GM23338 (cell line): ENCODE measurements at regions not wholly inside any gene's neighbourhood (a gene's known extent, or its start where the extent isn't known, plus 50 kb on each side); places are given as distances from the start of the nearest gene placed in this dataset.

ENCODE experiments used
- ATAC-seq: fragments of 200-7000 bp; cut with Tn5 transposase; 3 replicates; pipeline ENCODE4 v1.9.1; 2020
- DNase-seq: peaks from one replicate; pipeline ENCODE4 v3.0.0-alpha.2; 2015; ENCODE audit warnings: low spot score
- H2AFZ ChIP-seq: fragments of 200-600 bp; sonication (generic); 2 replicates; pipeline ENCODE4 v1.8.0; 2016; ENCODE audit warnings: antibody characterized with exemption, mild to moderate bottlenecking, moderate library complexity
- H3F3A ChIP-seq: fragments of 200-600 bp; sonication (generic); replicated peaks from 2 replicates; pipeline ENCODE4 v1.8.0; 2017; ENCODE audit warnings: antibody characterized with exemption, mixed run types, low read depth
- H3K27ac ChIP-seq: fragments of 200-600 bp; sonication (generic); 2 replicates; pipeline ENCODE4 v1.6.1; 2016; ENCODE audit warnings: low read depth
- H3K27me3 ChIP-seq: fragments of 200-600 bp; sonication (generic); 2 replicates; pipeline ENCODE4 v1.8.0; 2016; ENCODE audit warnings: mild to moderate bottlenecking, mixed run types, moderate library complexity; ENCODE audit not compliant: insufficient read depth
- H3K36me3 ChIP-seq: fragments of 200-600 bp; sonication (generic); 2 replicates; pipeline ENCODE4 v1.8.0; 2016; ENCODE audit warnings: mild to moderate bottlenecking; ENCODE audit not compliant: insufficient read depth
- H3K4me1 ChIP-seq: fragments of 200-600 bp; sonication (generic); 2 replicates; pipeline ENCODE4 v1.8.0; 2016; ENCODE audit warnings: mild to moderate bottlenecking, moderate library complexity; ENCODE audit not compliant: insufficient read depth
- H3K4me2 ChIP-seq: fragments of 200-600 bp; sonication (generic); 2 replicates; pipeline ENCODE4 v1.7.1; 2017; ENCODE audit warnings: mixed run types
- H3K4me3 ChIP-seq: fragments of 200-600 bp; sonication (generic); 2 replicates; pipeline ENCODE4 v1.6.1; 2016; ENCODE audit warnings: mixed run types
- H3K79me2 ChIP-seq: fragments of 200-600 bp; sonication (generic); replicated peaks from 2 replicates; pipeline ENCODE4 v1.8.0; 2017; ENCODE audit warnings: mild to moderate bottlenecking; ENCODE audit not compliant: insufficient read depth
- H3K9me2 ChIP-seq: fragments of 200-600 bp; sonication (generic); 2 replicates; pipeline ENCODE4 v1.8.0; 2017; ENCODE audit not compliant: insufficient read depth
- H4K20me1 ChIP-seq: fragments of 200-600 bp; sonication (generic); replicated peaks from 2 replicates; pipeline ENCODE4 v1.8.0; 2017; ENCODE audit warnings: mild to moderate bottlenecking; ENCODE audit not compliant: insufficient read depth
- H3K27ac Mint-ChIP-seq: 2 replicates; pipeline ENCODE4 v1.8.0; 2020; ENCODE audit warnings: inconsistent platforms, mild to moderate bottlenecking, moderate library complexity, mixed read lengths
- H3K27me3 Mint-ChIP-seq: 3 replicates; pipeline ENCODE4 v1.8.0; 2022; ENCODE audit warnings: low read depth, mild to moderate bottlenecking, moderate library complexity, mixed read lengths, inconsistent platforms; ENCODE audit not compliant: insufficient read depth, poor library complexity
- H3K36me3 Mint-ChIP-seq: 3 replicates; pipeline ENCODE4 v1.8.0; 2021; ENCODE audit warnings: low read depth, mild to moderate bottlenecking, inconsistent platforms, moderate library complexity, mixed read lengths
- H3K4me1 Mint-ChIP-seq: 3 replicates; pipeline ENCODE4 v1.8.0; 2020; ENCODE audit warnings: mild to moderate bottlenecking, inconsistent platforms, mixed read lengths
- H3K4me3 Mint-ChIP-seq: 3 replicates; pipeline ENCODE4 v1.8.0; 2021; ENCODE audit warnings: moderate library complexity, mild to moderate bottlenecking, inconsistent platforms, mixed read lengths
- H3K9me3 Mint-ChIP-seq: 3 replicates; pipeline ENCODE4 v1.8.0; 2020; ENCODE audit warnings: moderate library complexity, mild to moderate bottlenecking, inconsistent platforms, mixed read lengths
- CREB1 ChIP-seq: fragments of 250-450 bp; sonication (Bioruptor Pico); IDR thresholded peaks from 2 replicates; pipeline ENCODE4 v1.5.0; 2020; ENCODE audit warnings: low read depth, mild to moderate bottlenecking, moderate library complexity
- CTCF ChIP-seq, 2 experiments: fragments of 200-600 bp in 1 of 2; sonication (generic) in 1 of 2; conservative IDR thresholded peaks; 2 replicates each; pipeline versions ENCODE4 v1.5.1 to v1.6.1; 2016 to 2017; ENCODE audit warnings: antibody characterized with exemption in 2 of 2, low read depth in 2 of 2, mild to moderate bottlenecking in 2 of 2, moderate library complexity in 1 of 2
- ETS1 ChIP-seq: IDR thresholded peaks from 2 replicates; pipeline ENCODE4 v1.6.1; 2016; ENCODE audit warnings: antibody characterized with exemption
- EZH2 ChIP-seq: fragments of 200-600 bp; sonication (generic); IDR thresholded peaks from one replicate; pipeline ENCODE4 v1.8.0; 2017; ENCODE audit warnings: antibody characterized with exemption, mild to moderate bottlenecking, low read depth; ENCODE audit not compliant: unreplicated experiment
- EZH2phosphoT487 ChIP-seq: fragments of 200-600 bp; sonication (generic); IDR thresholded peaks from one replicate; pipeline ENCODE4 v1.8.1; 2018; ENCODE audit warnings: antibody characterized with exemption; ENCODE audit not compliant: unreplicated experiment
- JUNB ChIP-seq: IDR thresholded peaks from one replicate; pipeline ENCODE4 v1.6.1; 2016; ENCODE audit warnings: antibody characterized with exemption; ENCODE audit not compliant: unreplicated experiment
- NANOG ChIP-seq: IDR thresholded peaks from 2 replicates; pipeline ENCODE4 v1.6.1; 2016; ENCODE audit warnings: antibody characterized with exemption, borderline replicate concordance
- POLR2AphosphoS5 ChIP-seq: IDR thresholded peaks from 2 replicates; pipeline ENCODE4 v1.6.1; 2016; ENCODE audit warnings: antibody characterized with exemption, low read depth
- REST ChIP-seq: IDR thresholded peaks from one replicate; pipeline ENCODE4 v1.6.1; 2018; ENCODE audit warnings: antibody characterized with exemption; ENCODE audit not compliant: unreplicated experiment
- STAT1 ChIP-seq: IDR thresholded peaks from one replicate; pipeline ENCODE4 v1.6.1; 2016; ENCODE audit warnings: antibody characterized with exemption; ENCODE audit not compliant: unreplicated experiment
- ZNF114 ChIP-seq: fragments of 250-450 bp; sonication (Bioruptor Pico); IDR thresholded peaks from 2 replicates; pipeline ENCODE4 v1.5.0; 2020; ENCODE audit warnings: mild to moderate bottlenecking, moderate library complexity
- ZNF331 ChIP-seq: fragments of 250-450 bp; sonication (Bioruptor Pico); IDR thresholded peaks from 2 replicates; pipeline ENCODE4 v1.5.0; 2020; ENCODE audit warnings: low read depth, mild to moderate bottlenecking, moderate library complexity
- ZNF462 ChIP-seq: fragments of 250-450 bp; sonication (Bioruptor Pico); IDR thresholded peaks from 2 replicates; pipeline ENCODE4 v1.5.0; 2020; ENCODE audit warnings: mild to moderate bottlenecking, moderate library complexity

GRCh38 chr2:198214114-198214596 is 409.8 kb downstream of the PLCL1 start:
- ATAC-seq = no peak
- DNase-seq = no peak
- Mint-ChIP-seq H3K36me3 (no peaks in the 10 kb centered on the region), H3K27ac (peak overlapping the region; percentile 56), H3K9me3 (no peaks in the 10 kb centered on the region), H3K4me1 (peaks cover 1% of the 10 kb centered on the region; the same call in 2 of the 3 replicates), H3K27me3 (no peaks in the 10 kb centered on the region), H3K4me3 (no peak overlapping the region)
- TF ChIP-seq ZNF114 (no peak), ETS1 (no peak), ZNF331 (CRISPR knock-in tag) (no peak), CTCF (conservative IDR thresholded peaks at IDR 0.05; ENCODE audit: low read depth in 2 of 2) (no peak), STAT1 (no peak), EZH2 (no peak), JUNB (no peak), POLR2AphosphoS5 (no peak), CREB1 (CRISPR knock-in tag) (no peak), EZH2phosphoT487 (no peak), ZNF462 (CRISPR knock-in tag) (no peak), NANOG (no peak), REST (no peak)
- Histone ChIP-seq H2AFZ (peak overlapping the region; percentile 80; the same call in 1 of the 2 replicates), H3K27me3 (no peaks in the 10 kb centered on the region), H3K4me3 (no peak overlapping the region), H3F3A (no peaks in the 10 kb centered on the region), H3K4me2 (no peak overlapping the region), H3K4me1 (no peaks in the 10 kb centered on the region), H3K9me2 (no peaks in the 10 kb centered on the region), H3K36me3 (no peaks in the 10 kb centered on the region), H3K27ac (no peak overlapping the region), H3K79me2 (no peaks in the 10 kb centered on the region), H4K20me1 (no peaks in the 10 kb centered on the region)
